GM19438 (cell line): ENCODE measurements at regions not wholly inside any gene's neighbourhood (a gene's known extent, or its start where the extent isn't known, plus 50 kb on each side); places are given as distances from the start of the nearest gene placed in this dataset.

Experiments
- ATAC-seq: cut with Tn5 transposase; IDR thresholded peaks from one replicate; pipeline ENCODE4 v1.9.1; 2021; ENCODE audit warnings: low read depth; ENCODE audit not compliant: unreplicated experiment

- no peak for ATAC-seq
Measured at GRCh38 chr1:234976861-234977680, 151.6 kb downstream of the TOMM20 start.

GRCh38 chr1:234975941-234976860, 152.4 kb downstream of the TOMM20 start:
- no peak for ATAC-seq

GRCh38 chr1:234975122-234975940, 153.3 kb downstream of the TOMM20 start:
- ATAC-seq, result no peak

GRCh38 chr1:234973426-234974250, 155.0 kb downstream of the TOMM20 start:
- ATAC-seq, result no peak

- ATAC-seq, result no peak
Measured at GRCh38 chr1:234972411-234973191, 156.0 kb downstream of the TOMM20 start.

GRCh38 chr1:234971586-234972297, 156.9 kb downstream of the TOMM20 start:
- ATAC-seq, result peak; percentile 34

GRCh38 chr1:234970731-234971476, 157.7 kb downstream of the TOMM20 start:
- no peak for ATAC-seq

- ATAC-seq, result no peak
Measured at GRCh38 chr1:234970401-234970730, 158.3 kb downstream of the TOMM20 start.

- ATAC-seq, result no peak
Measured at GRCh38 chr1:234969581-234970400, 158.8 kb downstream of the TOMM20 start.

- ATAC-seq, result no peak
Measured at GRCh38 chr1:234969011-234969441, 159.6 kb downstream of the TOMM20 start.

- no peak for ATAC-seq
Measured at GRCh38 chr1:234968451-234968850, 160.2 kb downstream of the TOMM20 start.

- ATAC-seq, result no peak
Measured at GRCh38 chr1:234967121-234967520, 161.5 kb downstream of the TOMM20 start.

- no peak for ATAC-seq
Measured at GRCh38 chr1:234965111-234965510, 163.5 kb downstream of the TOMM20 start.

- no peak for ATAC-seq
Measured at GRCh38 chr1:234963904-234964702, 164.5 kb downstream of the TOMM20 start.

- ATAC-seq, result peak; percentile 77
Measured at GRCh38 chr1:234963180-234963903, 165.3 kb downstream of the TOMM20 start.
